C1 segment of cervical spinal cord (tissue), 14 donors: ENCODE measurements at regions not wholly inside any gene's neighbourhood (a gene's known extent, or its start where the extent isn't known, plus 50 kb on each side); places are given as distances from the start of the nearest gene placed in this dataset.

Experiments used
- DNase-seq, 14 donors: peaks; one replicate each; lab custom pipeline; 2025; lab: John Stamatoyannopoulos, UW

- no peak for DNase-seq
Observed at GRCh38 chr5:74198156-74198555, 442.4 kb downstream of the ENC1 start.

- no peak for DNase-seq
Observed at GRCh38 chr5:74196233-74196632, 444.3 kb downstream of the ENC1 start.

- no peak for DNase-seq
Observed at GRCh38 chr5:74194196-74194595, 446.3 kb downstream of the ENC1 start.

- DNase-seq = no peak
Observed at GRCh38 chr5:74192606-74193299, 447.8 kb downstream of the ENC1 start.

GRCh38 chr5:74188351-74189105 lies 452.0 kb downstream of the ENC1 start:
- no peak for DNase-seq

GRCh38 chr5:74187757-74188156 lies 452.8 kb downstream of the ENC1 start:
- no peak for DNase-seq

- DNase-seq = no peak
Observed at GRCh38 chr5:74186356-74187315, 453.9 kb downstream of the ENC1 start.

GRCh38 chr5:74185599-74185998 lies 454.9 kb downstream of the ENC1 start:
- no peak for DNase-seq

- no peak for DNase-seq
Observed at GRCh38 chr5:74184649-74185048, 455.9 kb downstream of the ENC1 start.

- no peak for DNase-seq
Observed at GRCh38 chr5:74183041-74183440, 457.5 kb downstream of the ENC1 start.

- no peak for DNase-seq
Observed at GRCh38 chr5:74182603-74183002, 457.9 kb downstream of the ENC1 start.

GRCh38 chr5:74179701-74180100 lies 460.8 kb downstream of the ENC1 start:
- no peak for DNase-seq

- peak in 1 of 14 donors; percentile 25 for DNase-seq
Observed at GRCh38 chr5:74179179-74179578, 461.3 kb downstream of the ENC1 start.

GRCh38 chr5:74177961-74178360 lies 462.6 kb downstream of the ENC1 start:
- no peak for DNase-seq

- no peak for DNase-seq
Observed at GRCh38 chr5:74174366-74174765, 466.2 kb downstream of the ENC1 start.

GRCh38 chr5:74173665-74174064 lies 466.9 kb downstream of the ENC1 start:
- DNase-seq = no peak

GRCh38 chr5:74173241-74173640 lies 467.3 kb downstream of the ENC1 start:
- no peak for DNase-seq

- DNase-seq = no peak
Observed at GRCh38 chr5:74169701-74170100, 470.8 kb downstream of the ENC1 start.

GRCh38 chr5:74167930-74168315 lies 472.6 kb downstream of the ENC1 start:
- DNase-seq = no peak

- no peak for DNase-seq
Observed at GRCh38 chr5:74167206-74167929, 473.2 kb downstream of the ENC1 start.

GRCh38 chr5:74166064-74166463 lies 474.5 kb downstream of the ENC1 start:
- no peak for DNase-seq
